MG63 (cell line): ENCODE measurements at regions not wholly inside any gene's neighbourhood (a gene's known extent, or its start where the extent isn't known, plus 50 kb on each side); places are given as distances from the start of the nearest gene placed in this dataset.

Experiments used
- DNase-seq: peaks from one replicate; pipeline ENCODE4 v3.0.0-alpha.2; 2020
- H3K27me3 ChIP-seq: fragments of 250-450 bp; sonication (Bioruptor Pico); 2 replicates; pipeline ENCODE4 v1.5.1; 2020; ENCODE audit warnings: mild to moderate bottlenecking, moderate library complexity
- H3K36me3 ChIP-seq: fragments of 250-450 bp; sonication (Bioruptor Pico); 2 replicates; pipeline ENCODE4 v1.5.1; 2020; ENCODE audit warnings: mild to moderate bottlenecking, moderate library complexity
- H3K4me3 ChIP-seq: fragments of 250-450 bp; sonication (Bioruptor Pico); 2 replicates; pipeline ENCODE4 v1.5.1; 2020; ENCODE audit warnings: mild to moderate bottlenecking, moderate library complexity
- H3K9me3 ChIP-seq: fragments of 250-450 bp; sonication (Bioruptor Pico); 2 replicates; pipeline ENCODE4 v1.5.1; 2020; ENCODE audit warnings: mild to moderate bottlenecking, moderate library complexity

DNA sequence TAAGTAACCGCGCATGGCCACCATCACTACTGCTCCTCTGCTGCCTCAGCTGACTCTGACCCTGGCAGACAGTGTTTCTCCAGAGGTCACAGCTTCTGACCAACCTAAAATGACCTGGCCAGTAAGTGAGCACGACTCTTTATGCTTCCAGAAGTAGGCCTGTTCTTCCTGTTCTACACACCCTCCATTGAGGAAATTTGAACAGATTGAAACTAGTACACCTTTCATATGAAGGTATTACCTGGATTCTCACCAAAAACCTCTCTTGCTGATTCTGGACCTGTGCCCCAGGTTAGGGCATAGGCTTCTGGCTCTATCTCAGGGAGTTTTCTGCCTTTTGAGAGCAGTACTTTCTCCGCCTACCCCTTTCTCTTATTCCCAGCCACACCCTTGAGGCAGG is 178.4 kb upstream of the FRMD6 start:
- no peaks in the 10 kb centered on the region for H3K36me3 ChIP-seq
- no peak overlapping the region for H3K4me3 ChIP-seq
- no peaks in the 10 kb centered on the region for H3K27me3 ChIP-seq
- no peak for DNase-seq
- H3K9me3 ChIP-seq: no peaks in the 10 kb centered on the region

DNA sequence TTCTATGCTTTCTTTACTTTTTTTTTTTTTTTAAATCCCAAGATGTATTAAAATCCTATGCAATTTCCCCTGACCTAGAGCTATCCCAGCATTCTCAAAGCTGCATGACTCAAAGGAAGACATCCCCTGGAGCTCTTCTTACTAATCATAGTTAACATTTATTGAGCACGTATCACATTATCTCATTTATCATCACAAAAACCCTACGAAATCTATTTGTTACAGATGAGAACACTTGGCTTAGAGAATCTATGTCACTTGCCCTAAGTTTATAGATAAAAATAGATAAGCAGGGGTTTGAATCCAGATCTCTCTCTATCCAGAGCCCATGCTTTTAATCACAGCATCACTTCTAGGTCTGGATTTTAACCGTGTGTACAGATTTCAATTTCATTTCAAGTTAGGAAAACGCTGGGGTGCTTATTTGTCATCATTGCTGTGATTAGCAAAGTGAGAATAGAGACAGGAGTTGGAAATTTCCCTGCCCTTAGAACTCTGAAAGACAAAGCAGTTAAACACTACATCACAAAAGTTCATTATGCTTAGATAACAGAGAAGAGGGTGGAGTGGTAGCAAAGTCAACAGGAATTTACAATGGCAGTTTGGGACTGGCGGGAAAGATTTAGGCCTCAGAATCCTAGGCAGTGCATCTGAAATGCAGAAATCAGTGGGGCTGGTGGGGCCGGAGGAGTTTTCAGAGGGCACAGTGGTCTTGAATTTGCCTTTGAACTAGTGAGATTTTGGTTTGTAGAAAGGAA is 177.7 kb upstream of the FRMD6 start:
- Histone ChIP-seq H3K36me3 (no peaks in the 10 kb centered on the region), H3K4me3 (no peak overlapping the region), H3K27me3 (no peaks in the 10 kb centered on the region), H3K9me3 (no peaks in the 10 kb centered on the region)
- DNase-seq: no peak

- no peaks in the 10 kb centered on the region for H3K27me3 ChIP-seq
- no peaks in the 10 kb centered on the region for H3K36me3 ChIP-seq
- DNase-seq: no peak
- H3K9me3 ChIP-seq: no peaks in the 10 kb centered on the region
- H3K4me3 ChIP-seq: no peak overlapping the region
Measured at GRCh38 chr14:51474854-51475253, 176.9 kb upstream of the FRMD6 start.

DNA sequence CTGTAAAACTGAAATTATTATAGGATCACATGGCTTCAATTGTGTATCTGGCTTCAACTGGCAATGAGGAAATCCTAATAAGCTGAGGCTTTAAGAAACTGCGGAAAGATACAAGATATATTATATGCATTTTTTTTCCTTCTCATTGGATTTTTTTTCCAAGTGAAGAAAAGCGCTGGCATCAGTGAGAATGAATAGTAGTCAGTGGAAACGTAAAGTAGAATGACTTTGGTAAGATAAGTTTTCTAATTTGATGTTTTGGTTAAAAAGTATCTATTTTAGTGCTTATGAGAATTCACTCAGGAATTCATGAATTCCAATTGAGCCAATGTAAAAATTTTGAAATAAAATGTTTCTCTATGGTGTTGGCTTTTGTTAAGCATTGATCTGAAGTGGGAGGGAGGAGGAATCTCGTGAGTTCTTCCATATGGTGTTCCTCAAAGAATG is 173.5 kb upstream of the FRMD6 start:
- H3K27me3 ChIP-seq: no peaks in the 10 kb centered on the region
- no peaks in the 10 kb centered on the region for H3K36me3 ChIP-seq
- H3K4me3 ChIP-seq: no peak overlapping the region
- DNase-seq: no peak
- no peaks in the 10 kb centered on the region for H3K9me3 ChIP-seq

DNA sequence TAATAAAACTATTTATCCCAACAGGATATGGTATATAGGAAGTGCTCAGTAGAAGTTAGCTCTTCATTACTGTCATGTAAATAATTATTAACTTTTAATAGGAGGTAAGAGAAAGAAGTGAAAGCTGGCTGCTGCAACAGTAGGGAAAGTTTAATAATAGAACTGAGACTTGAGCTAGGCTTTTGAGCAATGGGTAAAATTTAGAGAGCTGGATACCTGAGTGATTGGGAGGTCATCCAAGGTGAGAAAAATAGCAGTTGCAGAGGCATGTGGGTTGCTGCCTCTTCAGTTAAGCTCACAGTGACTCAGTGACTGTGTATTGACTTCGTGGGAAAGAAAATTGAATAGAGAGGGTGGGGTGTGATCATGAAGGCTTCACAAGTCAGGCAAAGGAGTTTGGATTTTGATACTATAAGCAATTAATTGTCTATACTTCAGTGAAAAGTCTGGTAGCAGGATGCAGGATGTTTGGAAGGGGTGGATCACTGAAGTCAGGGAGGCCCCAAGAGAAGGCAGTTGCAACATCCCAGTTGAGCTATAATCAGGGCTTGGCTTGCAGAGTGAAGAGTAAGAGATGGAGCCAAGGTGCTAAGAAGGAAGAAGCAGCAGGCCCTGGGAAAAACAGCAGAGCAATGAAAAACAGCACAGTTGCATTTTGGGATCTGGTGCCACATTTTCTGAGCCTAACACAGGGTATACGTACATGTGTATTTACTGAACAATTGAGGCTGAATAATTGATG is 172.0 kb upstream of the FRMD6 start:
- H3K4me3 ChIP-seq: no peak overlapping the region
- H3K36me3 ChIP-seq: no peaks in the 10 kb centered on the region
- H3K27me3 ChIP-seq: no peaks in the 10 kb centered on the region
- no peaks in the 10 kb centered on the region for H3K9me3 ChIP-seq
- DNase-seq: no peak

DNA sequence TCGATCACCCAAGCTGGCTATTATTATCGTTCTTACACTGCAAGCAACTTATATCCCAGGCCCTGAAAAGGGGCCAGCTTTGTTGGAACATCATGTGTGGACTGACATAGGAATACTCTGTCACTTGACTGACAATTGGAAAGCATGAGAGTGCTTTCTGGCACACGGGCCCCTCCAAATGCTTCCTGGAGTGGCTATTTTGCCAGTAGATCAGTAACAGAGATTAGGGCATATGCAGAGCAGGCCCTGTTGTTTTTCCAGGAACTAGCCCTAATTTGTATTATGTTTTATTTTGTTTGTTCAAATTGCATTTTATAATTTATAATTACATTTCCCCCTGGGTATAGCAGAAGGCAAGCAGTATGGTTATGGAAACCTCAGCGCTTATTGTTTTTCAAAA is 170.1 kb upstream of the FRMD6 start:
- H3K9me3 ChIP-seq: no peaks in the 10 kb centered on the region
- no peaks in the 10 kb centered on the region for H3K36me3 ChIP-seq
- H3K4me3 ChIP-seq: no peak overlapping the region
- no peaks in the 10 kb centered on the region for H3K27me3 ChIP-seq
- DNase-seq: no peak

DNA sequence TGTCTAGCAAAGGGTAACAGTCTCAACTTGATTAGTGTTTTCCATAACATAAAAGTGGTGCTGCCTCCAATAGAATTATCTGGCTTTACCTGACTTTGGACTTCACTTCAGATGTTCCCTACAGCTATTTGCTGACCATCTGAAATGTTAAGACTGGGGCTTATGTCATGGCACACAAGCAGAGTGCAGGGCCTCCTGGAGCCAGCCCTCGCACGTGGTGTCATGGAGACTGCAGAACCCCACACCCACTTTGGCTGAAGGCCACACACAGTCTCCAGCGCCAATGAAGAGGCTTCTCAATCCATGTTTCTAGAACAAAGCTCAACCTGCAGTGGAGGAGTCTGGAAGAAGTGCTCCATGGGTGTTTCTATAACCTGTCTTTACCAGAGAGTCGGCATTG is 169.6 kb upstream of the FRMD6 start:
- no peak for DNase-seq
- Histone ChIP-seq H3K27me3 (no peaks in the 10 kb centered on the region), H3K9me3 (no peaks in the 10 kb centered on the region), H3K4me3 (no peak overlapping the region), H3K36me3 (no peaks in the 10 kb centered on the region)

GRCh38 chr14:51484485-51484884 is 167.2 kb upstream of the FRMD6 start:
- Histone ChIP-seq H3K4me3 (no peak overlapping the region), H3K9me3 (no peaks in the 10 kb centered on the region), H3K27me3 (no peaks in the 10 kb centered on the region), H3K36me3 (no peaks in the 10 kb centered on the region)
- no peak for DNase-seq

DNA sequence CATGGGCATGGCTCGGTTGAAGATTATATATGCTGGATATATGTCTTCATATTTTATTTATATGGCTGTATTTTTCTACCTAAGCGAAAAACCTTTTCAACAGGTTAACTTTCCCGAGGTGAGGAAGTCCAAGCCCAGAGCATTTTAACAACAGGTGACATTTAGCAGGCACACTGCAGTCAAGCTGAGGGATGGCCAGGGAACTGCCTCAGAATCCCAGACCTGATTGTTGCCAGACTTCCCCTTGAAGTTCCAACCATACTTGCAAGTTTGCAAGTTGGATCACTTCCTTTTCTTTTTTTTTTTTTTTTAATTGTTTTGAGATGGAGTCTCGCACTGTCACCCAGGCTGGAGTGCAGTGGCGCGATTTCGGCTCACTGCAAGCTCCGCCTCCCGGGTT is 166.0 kb upstream of the FRMD6 start:
- Histone ChIP-seq H3K27me3 (no peaks in the 10 kb centered on the region), H3K4me3 (no peak overlapping the region), H3K36me3 (no peaks in the 10 kb centered on the region), H3K9me3 (no peaks in the 10 kb centered on the region)
- no peak for DNase-seq

DNA sequence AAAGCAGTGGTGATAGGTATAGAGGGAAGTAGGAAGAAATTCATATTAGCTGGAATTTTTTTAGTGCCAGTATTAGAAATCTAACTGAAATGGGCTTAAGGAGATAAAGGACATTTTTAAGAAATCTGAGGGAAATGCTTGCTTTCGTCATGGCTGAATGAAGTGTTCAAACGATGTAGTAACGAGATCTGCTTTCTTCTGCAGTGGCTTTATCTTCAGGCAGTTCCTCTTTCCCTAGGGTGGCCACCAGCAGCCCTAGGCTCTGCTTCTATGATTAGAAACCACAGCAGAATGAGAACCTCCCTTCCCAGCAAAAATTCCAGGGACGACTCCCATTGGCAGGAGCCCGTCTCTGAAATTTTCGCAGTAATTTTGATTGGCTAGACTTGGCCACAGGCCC is 163.9 kb upstream of the FRMD6 start:
- no peak for DNase-seq
- Histone ChIP-seq H3K36me3 (no peaks in the 10 kb centered on the region), H3K4me3 (no peak overlapping the region), H3K27me3 (no peaks in the 10 kb centered on the region), H3K9me3 (no peaks in the 10 kb centered on the region; the same call in 1 of the 2 replicates)

DNA sequence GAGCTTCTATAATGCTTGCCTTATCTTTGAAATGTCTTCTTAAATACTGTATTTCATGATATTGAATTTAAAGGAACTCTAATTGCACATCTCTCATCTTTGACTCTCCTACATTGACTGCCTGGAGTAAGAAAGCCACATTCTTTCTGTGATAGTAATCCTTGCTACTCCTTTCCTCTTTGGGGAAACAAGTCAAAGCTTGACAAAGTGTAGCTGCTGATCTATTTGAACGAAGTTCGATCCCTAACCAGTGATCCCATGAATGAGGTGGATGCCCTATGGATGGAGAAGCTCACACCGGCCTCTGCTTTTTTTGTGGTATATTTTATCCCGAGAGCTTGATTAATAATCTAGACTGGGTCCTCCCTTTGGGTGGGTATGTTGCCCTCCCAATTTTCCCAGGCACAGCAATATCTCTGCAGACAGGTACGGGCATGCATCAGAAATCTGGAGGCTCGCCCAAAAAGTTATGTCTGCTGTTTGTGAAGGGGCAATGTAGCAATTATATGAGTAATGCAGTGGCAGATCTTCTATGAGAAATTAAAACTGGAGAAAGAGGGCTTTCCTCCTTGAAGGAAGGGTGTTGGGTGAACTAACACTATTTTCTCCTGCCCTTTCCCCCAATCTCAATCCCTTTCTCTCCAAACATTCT is 163.0 kb upstream of the FRMD6 start:
- Histone ChIP-seq H3K27me3 (no peaks in the 10 kb centered on the region), H3K36me3 (no peaks in the 10 kb centered on the region), H3K9me3 (no peaks in the 10 kb centered on the region; the same call in 1 of the 2 replicates), H3K4me3 (no peak overlapping the region)
- no peak for DNase-seq

DNA sequence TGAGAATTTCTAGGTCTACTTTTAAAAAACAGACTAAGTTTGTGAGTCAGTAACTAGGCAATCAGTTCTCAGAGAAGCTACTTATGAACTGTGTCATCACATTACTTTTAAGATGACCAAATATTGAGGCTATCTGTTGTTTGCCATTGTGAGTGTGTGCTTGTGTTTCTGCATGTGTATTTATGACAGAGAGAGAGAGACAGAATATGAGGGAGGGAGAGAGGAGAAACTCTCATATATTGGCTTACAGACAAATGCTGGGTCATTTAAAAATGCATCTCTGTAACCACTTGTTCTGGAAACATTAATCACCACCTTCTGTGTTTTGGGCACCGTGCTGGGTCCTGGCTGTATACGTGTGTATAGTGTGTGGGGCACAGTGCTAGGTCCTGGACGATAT is 161.5 kb upstream of the FRMD6 start:
- Histone ChIP-seq H3K27me3 (no peaks in the 10 kb centered on the region), H3K36me3 (no peaks in the 10 kb centered on the region), H3K4me3 (no peak overlapping the region), H3K9me3 (no peaks in the 10 kb centered on the region; the same call in 1 of the 2 replicates)
- DNase-seq: no peak

DNA sequence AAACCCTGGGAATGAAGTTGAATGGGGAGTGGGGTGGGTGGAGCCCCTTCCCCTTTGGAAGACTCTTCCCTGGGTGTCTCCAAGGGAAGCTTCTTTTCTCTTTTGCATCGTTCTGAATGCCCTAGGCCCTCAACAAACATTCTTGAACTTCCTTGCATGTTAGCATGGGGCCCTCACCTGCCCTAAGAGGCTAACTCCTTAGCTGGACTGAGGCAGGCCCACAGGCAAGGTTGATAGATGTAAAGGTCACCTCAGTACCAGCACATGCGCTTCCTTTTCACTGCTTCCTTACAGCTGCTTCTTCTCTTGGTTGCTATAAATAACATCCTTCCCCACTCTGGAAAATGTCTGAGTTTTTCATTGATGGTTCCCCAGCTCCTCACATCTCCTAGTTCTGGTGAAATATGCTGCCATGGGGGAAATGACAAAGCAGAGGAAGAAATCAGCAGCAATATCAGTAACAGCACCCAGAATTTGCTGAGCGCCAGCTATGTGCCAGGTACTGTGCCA is 160.6 kb upstream of the FRMD6 start:
- H3K9me3 ChIP-seq: no peaks in the 10 kb centered on the region; the same call in 1 of the 2 replicates
- DNase-seq: no peak
- no peak overlapping the region for H3K4me3 ChIP-seq
- no peaks in the 10 kb centered on the region for H3K27me3 ChIP-seq
- no peaks in the 10 kb centered on the region for H3K36me3 ChIP-seq

- no peak overlapping the region for H3K4me3 ChIP-seq
- no peak for DNase-seq
- no peaks in the 10 kb centered on the region; the same call in 1 of the 2 replicates for H3K9me3 ChIP-seq
- H3K27me3 ChIP-seq: no peaks in the 10 kb centered on the region
- H3K36me3 ChIP-seq: no peaks in the 10 kb centered on the region
Measured at GRCh38 chr14:51491776-51492175, 159.9 kb upstream of the FRMD6 start.

DNA sequence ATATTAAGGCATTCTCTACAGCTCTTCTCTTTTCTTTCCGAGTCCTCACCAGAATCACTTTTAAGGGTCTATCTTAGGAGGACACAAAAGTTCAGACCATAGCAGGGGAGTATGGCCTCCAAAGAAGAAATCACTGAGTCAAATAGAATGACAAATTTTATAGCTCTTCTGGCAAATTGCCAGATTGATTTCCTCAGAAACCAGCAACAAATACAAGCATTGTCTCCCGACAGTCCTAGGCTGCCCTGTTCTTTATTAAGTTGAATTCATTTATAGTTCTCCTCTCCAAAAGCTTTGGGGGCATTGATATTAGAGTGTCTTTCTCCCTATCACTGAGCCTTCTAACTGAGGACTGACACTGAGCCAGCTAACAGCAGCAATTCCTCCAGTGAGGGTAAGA is 156.4 kb upstream of the FRMD6 start:
- Histone ChIP-seq H3K27me3 (no peaks in the 10 kb centered on the region), H3K9me3 (no peaks in the 10 kb centered on the region; the same call in 1 of the 2 replicates), H3K4me3 (no peak overlapping the region), H3K36me3 (no peaks in the 10 kb centered on the region)
- no peak for DNase-seq

DNA sequence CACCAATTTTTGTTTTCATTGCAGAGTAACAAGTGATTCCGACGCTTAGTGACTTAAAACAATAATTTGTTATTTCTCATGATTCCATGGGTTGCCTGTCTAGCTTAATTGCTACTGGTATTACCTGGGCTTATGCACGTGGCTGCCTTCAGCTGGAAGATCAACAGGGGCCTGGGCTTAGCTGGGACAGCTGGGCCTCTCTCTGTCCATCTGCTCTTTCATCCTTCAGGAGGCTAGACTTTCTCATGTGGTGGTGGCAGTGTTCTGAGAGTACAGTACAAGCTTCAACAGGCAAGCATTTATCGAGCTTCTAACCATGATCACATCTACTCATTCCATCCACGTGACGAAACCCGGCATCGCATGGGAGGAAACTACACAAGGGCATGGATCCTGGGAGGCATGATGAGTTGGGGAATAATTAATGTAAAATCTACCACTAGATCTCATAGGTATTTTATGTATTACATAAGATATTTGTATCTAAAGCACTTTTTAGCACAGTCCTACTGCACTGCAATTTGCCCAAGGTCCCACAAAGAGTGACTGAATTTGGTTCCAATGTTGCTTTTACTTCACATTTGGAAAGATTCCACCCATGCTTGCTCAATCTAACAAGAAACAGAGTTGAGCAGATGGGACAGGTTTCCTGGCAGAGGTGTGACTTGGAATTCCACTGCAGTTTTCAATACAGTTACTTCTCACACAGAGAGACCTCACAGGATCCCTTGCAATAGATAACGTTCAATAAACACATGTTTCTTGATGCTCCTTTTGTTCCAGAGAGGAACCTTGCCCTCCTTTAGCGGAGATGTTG is 153.1 kb upstream of the FRMD6 start:
- H3K36me3 ChIP-seq: no peaks in the 10 kb centered on the region
- H3K4me3 ChIP-seq: no peak overlapping the region
- no peak for DNase-seq
- no peaks in the 10 kb centered on the region; the same call in 1 of the 2 replicates for H3K9me3 ChIP-seq
- no peaks in the 10 kb centered on the region for H3K27me3 ChIP-seq
